ENCODE measurements at regions not wholly inside any gene's neighbourhood (a gene's known extent, or its start where the extent isn't known, plus 50 kb on each side); places are given as distances from the start of the nearest gene placed in this dataset.
"Not testable (repeated sequence)": the region's sequence is repeated elsewhere in the genome, so short reads cannot be mapped to it uniquely, and the experiment has no call there.

DNA sequence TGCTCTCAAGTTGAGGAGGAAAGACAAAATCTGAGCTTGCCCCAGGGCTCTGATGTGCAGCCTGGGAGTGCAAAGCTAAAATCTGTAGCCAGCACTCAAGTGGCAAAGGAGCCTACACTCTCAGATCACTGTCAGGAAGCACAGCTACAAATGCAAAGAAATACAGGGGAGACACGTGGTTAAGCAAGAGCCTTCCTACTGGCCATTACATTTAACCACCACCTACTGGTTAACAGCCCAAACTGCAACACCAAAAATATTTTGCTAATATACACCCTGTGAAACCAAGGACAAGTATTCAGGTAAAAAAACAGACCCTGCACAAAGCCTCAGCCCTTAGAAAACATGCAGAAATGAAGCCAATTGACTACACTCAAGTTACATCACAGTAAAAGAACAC lies 170.4 kb upstream of the FGF16 start:
- Mint-ChIP-seq H3K9me3 (peaks cover 27% of the 10 kb centered on the region), H3K27me3 (ENCODE audit: insufficient read depth, low read depth) (peaks cover 4% of the 10 kb centered on the region), H3K27ac (no peak overlapping the region), H3K4me1 (no peaks in the 10 kb centered on the region), H3K4me3 (no peak overlapping the region), H3K36me3 (no peaks in the 10 kb centered on the region)
- no peaks in the 10 kb centered on the region for H3K79me2 ChIP-seq (ENCODE audit: low read depth)
- no peak for DNase-seq (ENCODE audit: low spot score)
- no peak overlapping the region for H3K4me2 ChIP-seq
- no peak overlapping the region for H3K4me3 ChIP-seq
- no peak overlapping the region for H3K9ac ChIP-seq
- H3K9me3 ChIP-seq (ENCODE audit: low read depth), result peaks cover 4% of the 10 kb centered on the region
- H3F3A ChIP-seq (ENCODE audit: low read depth), result no peaks in the 10 kb centered on the region
- no peaks in the 10 kb centered on the region for H3K27me3 ChIP-seq
- TF ChIP-seq EZH2 (IDR thresholded peaks at IDR 0.05), result no peak
- TF ChIP-seq EZH2phosphoT487 (IDR thresholded peaks at IDR 0.05), result no peak
- TF ChIP-seq, protein P1, sequence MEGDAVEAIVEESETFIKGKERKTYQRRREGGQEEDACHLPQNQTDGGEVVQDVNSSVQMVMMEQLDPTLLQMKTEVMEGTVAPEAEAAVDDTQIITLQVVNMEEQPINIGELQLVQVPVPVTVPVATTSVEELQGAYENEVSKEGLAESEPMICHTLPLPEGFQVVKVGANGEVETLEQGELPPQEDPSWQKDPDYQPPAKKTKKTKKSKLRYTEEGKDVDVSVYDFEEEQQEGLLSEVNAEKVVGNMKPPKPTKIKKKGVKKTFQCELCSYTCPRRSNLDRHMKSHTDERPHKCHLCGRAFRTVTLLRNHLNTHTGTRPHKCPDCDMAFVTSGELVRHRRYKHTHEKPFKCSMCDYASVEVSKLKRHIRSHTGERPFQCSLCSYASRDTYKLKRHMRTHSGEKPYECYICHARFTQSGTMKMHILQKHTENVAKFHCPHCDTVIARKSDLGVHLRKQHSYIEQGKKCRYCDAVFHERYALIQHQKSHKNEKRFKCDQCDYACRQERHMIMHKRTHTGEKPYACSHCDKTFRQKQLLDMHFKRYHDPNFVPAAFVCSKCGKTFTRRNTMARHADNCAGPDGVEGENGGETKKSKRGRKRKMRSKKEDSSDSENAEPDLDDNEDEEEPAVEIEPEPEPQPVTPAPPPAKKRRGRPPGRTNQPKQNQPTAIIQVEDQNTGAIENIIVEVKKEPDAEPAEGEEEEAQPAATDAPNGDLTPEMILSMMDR (IDR thresholded peaks at IDR 0.05), result peak; percentile 8
- no peaks in the 10 kb centered on the region for H3K4me1 ChIP-seq
- H4K20me1 ChIP-seq (ENCODE audit: low read depth), result no peaks in the 10 kb centered on the region
- H2AFZ ChIP-seq (replicated peaks), result no peak overlapping the region
- no peak overlapping the region for H3K27ac ChIP-seq
- no peaks in the 10 kb centered on the region for H3K36me3 ChIP-seq

DNA sequence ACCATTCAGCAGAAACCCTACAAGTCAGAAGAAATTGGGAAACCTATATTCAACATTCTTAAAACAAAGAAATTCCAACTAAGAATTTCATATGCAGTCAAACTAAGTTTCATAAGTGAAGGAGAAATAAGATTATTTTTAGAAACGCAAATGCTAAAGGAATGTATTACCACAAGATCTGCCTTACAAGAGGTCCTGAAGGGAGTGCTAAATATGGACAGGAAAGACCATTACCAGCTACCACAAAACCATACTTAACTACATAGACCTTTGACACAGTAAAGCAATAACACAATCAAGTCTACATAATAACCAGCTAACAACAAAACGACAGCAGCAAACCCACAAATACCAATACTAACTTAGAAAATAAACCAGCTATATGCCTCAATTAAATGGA lies 169.3 kb upstream of the FGF16 start:
- H3K27me3 Mint-ChIP-seq (ENCODE audit: insufficient read depth, low read depth), result peaks cover 4% of the 10 kb centered on the region
- H3K27ac Mint-ChIP-seq, result no peak overlapping the region
- Histone ChIP-seq H3K9me3 (ENCODE audit: low read depth) (peaks cover 9% of the 10 kb centered on the region), H3K9ac (no peak overlapping the region), H4K20me1 (ENCODE audit: low read depth) (no peaks in the 10 kb centered on the region), H3K36me3 (no peaks in the 10 kb centered on the region), H3K79me2 (ENCODE audit: low read depth) (no peaks in the 10 kb centered on the region), H3K4me3 (no peak overlapping the region), H2AFZ (replicated peaks) (no peak overlapping the region), H3K4me2 (no peak overlapping the region), H3K4me1 (no peaks in the 10 kb centered on the region), H3K27ac (no peak overlapping the region), H3K27me3 (no peaks in the 10 kb centered on the region), H3F3A (ENCODE audit: low read depth) (no peaks in the 10 kb centered on the region)
- no peak for DNase-seq (ENCODE audit: low spot score)
- TF ChIP-seq, protein P1 (IDR thresholded peaks at IDR 0.05), result no peak
- TF ChIP-seq EZH2phosphoT487 (IDR thresholded peaks at IDR 0.05), result no peak
- no peak for TF ChIP-seq EZH2 (IDR thresholded peaks at IDR 0.05)
- no peak overlapping the region for H3K4me3 Mint-ChIP-seq
- no peaks in the 10 kb centered on the region for H3K36me3 Mint-ChIP-seq
- H3K4me1 Mint-ChIP-seq, result no peaks in the 10 kb centered on the region
- H3K9me3 Mint-ChIP-seq, result peaks cover 27% of the 10 kb centered on the region

DNA sequence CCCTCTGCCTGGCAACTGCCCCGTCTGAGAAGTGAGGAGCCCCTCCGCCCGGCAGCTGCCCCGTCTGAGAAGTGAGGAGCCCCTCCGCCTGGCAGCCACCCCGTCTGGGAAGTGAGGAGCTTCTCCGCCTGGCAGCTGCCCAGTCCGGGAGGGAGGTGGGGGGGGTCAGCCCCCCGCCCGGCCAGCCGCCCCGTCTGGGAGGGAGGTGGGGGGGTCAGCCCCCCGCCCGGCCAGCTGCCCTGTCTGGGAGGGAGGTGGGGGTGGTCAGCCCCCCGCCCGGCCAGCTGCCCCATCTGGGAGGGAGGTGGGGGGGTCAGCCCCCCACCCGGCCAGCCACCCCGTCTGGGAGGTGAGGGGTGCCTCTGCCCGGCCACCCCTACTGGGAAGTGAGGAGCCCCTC lies 167.8 kb upstream of the FGF16 start:
- H3K79me2 ChIP-seq (ENCODE audit: low read depth); H3K27me3 ChIP-seq; H3K4me1 Mint-ChIP-seq; H3K27ac ChIP-seq; H3K36me3 Mint-ChIP-seq; H3K4me2 ChIP-seq; DNase-seq (ENCODE audit: low spot score); H3K4me3 Mint-ChIP-seq; H3K27ac Mint-ChIP-seq; H2AFZ ChIP-seq (replicated peaks); H3K9ac ChIP-seq; H3K27me3 Mint-ChIP-seq (ENCODE audit: insufficient read depth, low read depth); H3K4me3 ChIP-seq; H3F3A ChIP-seq (ENCODE audit: low read depth); H3K4me1 ChIP-seq; H4K20me1 ChIP-seq (ENCODE audit: low read depth); H3K9me3 ChIP-seq (ENCODE audit: low read depth); H3K36me3 ChIP-seq: not testable (repeated sequence)
- peaks cover 24% of the 10 kb centered on the region for H3K9me3 Mint-ChIP-seq

DNA sequence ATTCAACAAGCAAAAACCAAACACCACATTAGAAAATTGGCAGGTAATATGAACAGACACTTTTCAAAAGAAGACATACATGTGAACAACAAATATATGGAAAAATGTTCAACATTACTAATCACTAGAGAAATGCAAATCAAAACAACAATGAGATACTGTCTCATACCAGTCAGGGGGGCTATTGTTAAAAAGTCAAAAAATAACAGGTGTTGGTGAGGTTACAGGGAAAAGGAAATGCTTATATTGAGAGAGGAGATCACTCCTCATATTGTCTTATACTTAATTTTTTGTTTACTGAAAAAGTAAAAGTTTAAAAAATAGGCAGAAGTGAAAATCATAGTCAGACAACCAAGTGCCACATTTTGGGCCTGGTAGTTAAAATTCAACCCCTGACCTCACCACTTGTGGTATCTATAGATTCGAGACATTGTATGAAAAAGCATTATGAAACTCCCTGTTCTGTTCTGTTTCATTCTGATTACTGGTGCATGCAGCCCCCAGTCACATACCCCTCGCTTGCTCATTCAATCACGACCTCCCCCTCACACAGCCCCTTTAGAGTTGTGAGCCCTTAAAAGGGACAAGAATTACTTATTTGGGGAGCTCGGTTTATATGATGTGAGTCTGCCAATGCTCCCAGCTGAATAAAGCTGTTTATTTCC lies 153.7 kb upstream of the FGF16 start:
- no peaks in the 10 kb centered on the region for H3K4me1 ChIP-seq
- no peak overlapping the region for H3K9ac ChIP-seq
- TF ChIP-seq, protein P1 (IDR thresholded peaks at IDR 0.05), result no peak
- TF ChIP-seq EZH2phosphoT487 (IDR thresholded peaks at IDR 0.05) (no peak), EZH2 (IDR thresholded peaks at IDR 0.05) (no peak)
- no peak for DNase-seq (ENCODE audit: low spot score)
- no peaks in the 10 kb centered on the region for H4K20me1 ChIP-seq (ENCODE audit: low read depth)
- Mint-ChIP-seq H3K27ac (no peak overlapping the region), H3K9me3 (peaks cover 24% of the 10 kb centered on the region), H3K4me1 (no peaks in the 10 kb centered on the region), H3K27me3 (ENCODE audit: insufficient read depth, low read depth) (no peaks in the 10 kb centered on the region), H3K4me3 (no peak overlapping the region), H3K36me3 (no peaks in the 10 kb centered on the region)
- no peak overlapping the region for H3K27ac ChIP-seq
- no peaks in the 10 kb centered on the region for H3K36me3 ChIP-seq
- no peaks in the 10 kb centered on the region for H3F3A ChIP-seq (ENCODE audit: low read depth)
- no peak overlapping the region for H3K4me2 ChIP-seq
- no peaks in the 10 kb centered on the region for H3K79me2 ChIP-seq (ENCODE audit: low read depth)
- H3K4me3 ChIP-seq, result no peak overlapping the region
- no peak overlapping the region for H2AFZ ChIP-seq (replicated peaks)
- peaks cover 4% of the 10 kb centered on the region for H3K9me3 ChIP-seq (ENCODE audit: low read depth)
- no peaks in the 10 kb centered on the region for H3K27me3 ChIP-seq
